ENCODE measurements at regions not wholly inside any gene's neighbourhood (a gene's known extent, or its start where the extent isn't known, plus 50 kb on each side); places are given as distances from the start of the nearest gene placed in this dataset.

DNA sequence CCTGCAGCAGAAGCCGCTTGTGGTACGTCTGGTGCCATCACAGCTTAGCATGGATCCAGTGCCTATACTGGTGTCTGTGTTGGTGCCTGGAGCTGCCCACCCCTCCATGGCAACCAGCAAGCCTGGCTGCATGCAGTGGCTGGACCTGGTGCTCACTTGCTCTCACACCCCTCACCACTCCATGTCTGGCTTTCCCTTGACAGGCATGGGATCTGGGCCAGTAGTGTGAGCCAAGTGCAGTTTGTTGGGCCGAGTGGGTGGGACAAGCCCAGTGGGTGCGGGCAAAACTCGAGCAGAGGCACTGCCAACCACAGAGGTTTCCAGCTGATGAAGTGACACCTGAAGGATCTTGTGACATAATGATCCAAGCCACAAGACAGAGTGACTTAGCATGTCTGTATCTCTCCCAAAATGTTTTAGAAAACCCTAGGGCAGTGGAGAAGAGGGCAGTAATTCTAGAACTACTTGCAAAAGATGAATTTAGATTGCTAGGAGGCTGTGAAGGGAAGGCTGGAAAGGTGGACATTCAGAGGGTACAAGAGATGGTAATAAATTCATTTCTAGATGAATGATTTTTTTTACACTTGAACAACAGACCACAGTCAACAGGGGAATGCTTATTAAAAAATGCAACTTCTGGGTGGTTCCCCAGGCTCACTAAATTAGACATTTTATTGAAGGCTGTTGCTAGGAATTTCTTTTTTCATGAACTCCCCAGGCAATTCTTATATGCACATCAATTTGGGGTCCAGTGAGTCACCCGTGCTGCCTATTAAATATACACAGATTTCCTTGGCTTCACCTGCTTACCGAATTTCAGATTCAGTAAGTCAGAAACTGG, 660.3 kb downstream of the TLR4 start:
- FAIRE-seq (no peak), DNase-seq (ENCODE audit: low spot score) (no peak)

DNA sequence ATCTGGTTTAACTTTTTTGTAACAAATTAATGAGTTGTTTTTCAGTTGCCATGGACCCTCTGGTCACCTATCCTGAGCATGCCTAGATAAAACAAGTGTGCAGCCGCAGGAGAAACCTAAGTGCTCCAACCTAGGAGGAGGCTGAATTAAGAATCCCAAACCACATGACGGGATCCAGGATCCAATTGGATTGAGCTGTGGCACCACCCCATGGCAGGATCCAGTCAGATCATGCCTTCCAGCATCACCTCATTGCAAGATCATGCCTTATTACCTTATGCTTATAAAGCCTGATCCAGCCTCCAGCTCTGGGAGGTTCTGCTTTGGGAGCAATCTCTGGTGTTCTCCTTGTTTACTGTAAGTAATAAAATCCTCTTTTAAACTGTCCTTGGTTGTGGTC, 662.0 kb downstream of the TLR4 start:
- DNase-seq (ENCODE audit: low spot score), result no peak
- no peak for FAIRE-seq

DNA sequence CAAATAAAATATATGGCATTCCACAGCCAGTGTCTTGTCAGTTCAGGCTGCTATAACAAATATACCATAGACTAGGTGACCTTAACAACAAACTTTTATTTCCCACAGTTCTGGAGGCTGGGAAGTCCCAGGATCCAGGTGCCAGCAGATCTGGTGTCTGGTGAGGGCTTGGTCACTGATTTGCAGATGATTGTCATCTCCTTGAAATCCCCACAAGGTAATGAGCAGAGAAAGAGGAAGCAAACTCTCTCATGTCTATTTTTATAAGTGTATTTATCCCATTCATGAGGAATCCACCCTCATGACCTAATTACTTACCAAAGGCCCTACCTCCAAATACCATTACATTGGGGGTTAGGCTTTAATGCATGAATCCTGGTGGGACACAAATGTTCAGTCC, 663.2 kb downstream of the TLR4 start:
- no peak for DNase-seq (ENCODE audit: low spot score)
- FAIRE-seq, result no peak

DNA sequence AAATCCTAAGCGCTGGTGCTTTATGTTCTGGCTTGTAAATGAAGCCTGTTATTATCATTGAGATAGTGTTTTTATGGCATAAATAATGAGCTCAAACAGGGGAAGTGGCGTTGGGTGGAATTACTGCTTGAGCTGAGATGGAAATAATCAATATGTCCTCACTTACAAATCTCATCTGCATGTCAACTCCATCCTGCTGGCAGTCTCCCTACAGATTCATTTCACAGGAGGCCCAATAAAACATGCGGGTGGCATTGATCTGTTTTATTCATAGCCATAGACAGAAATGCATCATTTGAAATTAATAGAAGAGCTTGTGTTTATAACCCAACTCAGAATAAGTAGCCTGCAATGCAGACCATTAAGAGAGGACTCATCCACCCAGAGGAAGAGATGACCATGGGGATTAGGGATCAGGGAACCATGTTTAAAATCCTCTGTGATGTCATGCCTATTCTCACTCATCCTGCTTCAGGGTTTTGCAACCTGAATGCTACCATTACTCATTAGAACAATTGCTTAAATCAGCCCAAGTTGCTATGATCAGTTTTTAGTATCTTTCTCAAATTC, 680.4 kb downstream of the TLR4 start:
- DNase-seq (ENCODE audit: low spot score) (no peak), FAIRE-seq (no peak)

DNA sequence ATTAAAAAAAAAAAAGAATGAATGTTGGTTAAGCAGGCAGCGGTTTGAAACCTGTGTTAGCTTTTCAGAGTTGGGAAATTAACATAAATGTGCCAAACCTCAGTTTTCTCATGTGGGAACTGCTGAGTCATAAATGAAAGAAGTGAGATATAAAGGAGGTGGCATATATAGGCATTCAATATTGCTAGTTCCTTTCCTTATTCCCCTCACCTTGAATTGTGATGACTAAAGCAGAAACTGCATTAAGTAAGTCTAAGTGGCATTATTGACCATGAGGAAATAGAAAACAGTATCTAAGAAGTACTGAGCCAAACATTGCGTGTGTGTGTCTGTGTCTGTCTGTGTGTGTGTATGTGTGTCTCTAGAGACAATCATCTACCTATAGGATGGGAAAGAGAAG, 691.2 kb downstream of the TLR4 start:
- peak; percentile 94 for FAIRE-seq
- DNase-seq (ENCODE audit: low spot score), result peak; percentile 35

DNA sequence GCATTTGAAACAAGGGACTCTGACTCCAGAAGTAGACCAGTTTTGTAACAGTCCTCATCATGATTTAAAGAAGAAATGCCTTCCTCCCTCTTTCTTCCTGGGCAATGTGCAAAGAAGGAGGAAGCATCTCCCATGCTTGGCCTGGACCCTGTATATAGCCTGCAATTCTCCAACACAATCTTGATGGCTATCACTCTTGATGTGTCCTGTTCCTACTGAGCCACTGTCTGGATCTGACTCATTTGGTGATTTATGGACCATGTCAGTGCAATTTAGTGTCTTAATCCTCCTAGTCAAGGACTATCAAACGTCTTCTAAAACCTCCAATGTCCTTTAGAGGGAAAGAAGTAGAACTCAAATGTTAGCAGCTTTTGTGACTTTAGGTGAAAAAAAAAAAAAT, 697.3 kb downstream of the TLR4 start:
- DNase-seq (ENCODE audit: low spot score) (peak; percentile 58), FAIRE-seq (peak; percentile 92)

DNA sequence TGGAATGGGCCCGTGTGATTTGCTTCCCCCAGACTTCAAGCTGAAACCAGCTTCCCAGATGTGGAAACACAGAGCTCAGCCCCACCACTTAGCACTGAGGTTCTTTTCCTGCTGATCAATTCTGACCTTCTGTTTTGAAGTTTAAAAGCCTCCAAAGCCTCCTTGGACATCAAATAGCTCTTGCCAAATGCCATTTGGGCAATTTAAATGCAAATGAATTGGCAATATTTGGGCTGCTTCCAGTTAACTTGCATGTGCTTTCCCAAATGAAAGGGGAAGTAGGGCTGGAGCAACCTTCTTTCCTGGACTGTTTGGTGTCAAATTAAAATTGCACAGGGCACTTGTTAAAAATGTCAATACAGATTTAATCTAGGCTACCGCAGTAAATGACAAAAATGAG, 710.5 kb downstream of the TLR4 start:
- no peak for DNase-seq (ENCODE audit: low spot score)
- FAIRE-seq, result no peak

DNA sequence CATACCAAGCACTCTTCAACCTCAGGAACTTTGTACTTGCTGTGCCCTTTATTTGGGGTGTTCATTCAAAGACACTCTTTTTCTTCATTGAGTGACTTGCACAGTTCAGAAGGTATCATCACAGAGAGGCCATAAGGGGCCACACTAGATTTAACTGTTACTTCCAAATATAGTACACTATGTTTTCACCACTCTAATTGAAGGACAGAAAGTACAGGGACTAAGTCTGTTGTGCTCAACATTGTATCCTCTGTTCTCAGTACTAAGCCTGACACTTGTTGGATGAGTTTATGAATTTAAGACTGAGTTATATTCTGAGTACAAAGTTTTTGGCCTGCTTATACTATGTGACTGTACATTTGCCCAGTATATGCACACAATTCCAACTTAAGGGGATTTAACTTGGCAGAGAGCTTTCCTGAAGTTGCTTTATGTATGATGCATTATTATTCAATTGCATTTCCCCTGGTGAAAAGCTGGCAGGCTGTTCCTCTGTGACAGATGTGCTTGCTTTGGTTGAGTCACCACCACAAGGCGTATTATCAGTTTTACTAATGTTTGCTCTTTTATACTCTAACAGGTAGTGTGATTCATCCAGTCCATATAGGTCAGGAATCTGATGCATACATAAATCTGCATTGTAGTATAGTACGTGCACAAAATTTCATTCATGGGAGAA, 714.8 kb downstream of the TLR4 start:
- FAIRE-seq, result peak; percentile 97

DNA sequence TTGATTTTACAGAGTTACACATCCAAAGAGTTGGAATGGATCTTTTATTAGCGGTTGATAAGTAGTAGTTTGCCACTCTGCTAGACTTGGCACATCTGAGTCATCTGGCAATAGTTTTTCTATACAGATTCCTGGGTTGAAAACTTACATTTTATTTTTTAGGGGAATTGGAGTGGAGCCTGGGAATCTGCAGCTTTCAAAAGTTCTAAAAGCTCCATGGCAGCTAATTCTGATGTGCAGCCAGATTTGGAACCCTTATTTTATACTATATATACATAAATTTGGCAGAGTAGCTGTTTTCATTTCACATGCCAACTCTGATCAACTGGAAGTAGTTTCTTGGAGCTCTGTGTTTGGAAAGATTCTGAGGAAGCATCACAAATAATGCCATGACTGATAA, 715.5 kb downstream of the TLR4 start:
- FAIRE-seq (no peak), DNase-seq (ENCODE audit: low spot score) (no peak)

More for the DNA sequence above, 714.8 kb downstream of the TLR4 start:
- DNase-seq (ENCODE audit: low spot score), result peak; percentile 82

DNA sequence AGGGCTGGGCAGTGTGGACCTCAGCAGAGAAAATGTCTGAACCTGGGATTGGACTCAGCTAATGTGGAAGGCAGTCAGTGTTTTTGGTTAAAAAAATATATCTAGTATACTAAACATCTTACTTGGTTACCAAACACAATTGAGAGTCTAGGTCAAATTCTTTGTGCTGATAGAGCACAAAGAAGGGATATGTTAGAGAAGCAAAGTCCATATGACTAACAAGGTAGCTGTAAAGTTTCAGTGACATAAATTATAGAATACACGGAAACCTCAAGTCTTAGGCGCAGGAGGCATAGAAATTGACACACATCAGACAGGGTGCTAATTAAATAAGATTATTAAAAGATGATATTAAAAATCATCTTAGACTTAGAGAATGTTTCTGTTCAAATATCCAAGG, 718.3 kb downstream of the TLR4 start:
- DNase-seq (ENCODE audit: low spot score), result no peak
- no peak for FAIRE-seq

DNA sequence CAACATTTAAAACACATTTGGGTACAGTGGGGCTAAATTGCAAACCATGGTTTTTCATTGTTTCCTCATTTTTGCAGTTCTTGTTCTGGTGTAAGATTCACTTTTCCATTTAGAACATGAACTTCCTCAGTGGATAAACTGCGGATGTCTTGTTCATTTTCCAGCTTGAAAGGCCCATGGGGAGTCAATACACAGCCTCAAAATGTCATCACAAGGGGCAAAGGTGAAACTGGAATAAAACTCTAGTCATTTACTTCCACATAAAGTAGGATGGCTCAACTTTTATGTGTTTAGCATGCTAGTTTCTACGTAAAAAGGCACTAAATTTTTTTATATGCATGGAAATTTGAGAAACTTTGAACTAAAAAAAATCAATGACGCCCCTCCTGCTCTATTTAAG, 718.8 kb downstream of the TLR4 start:
- no peak for FAIRE-seq

DNA sequence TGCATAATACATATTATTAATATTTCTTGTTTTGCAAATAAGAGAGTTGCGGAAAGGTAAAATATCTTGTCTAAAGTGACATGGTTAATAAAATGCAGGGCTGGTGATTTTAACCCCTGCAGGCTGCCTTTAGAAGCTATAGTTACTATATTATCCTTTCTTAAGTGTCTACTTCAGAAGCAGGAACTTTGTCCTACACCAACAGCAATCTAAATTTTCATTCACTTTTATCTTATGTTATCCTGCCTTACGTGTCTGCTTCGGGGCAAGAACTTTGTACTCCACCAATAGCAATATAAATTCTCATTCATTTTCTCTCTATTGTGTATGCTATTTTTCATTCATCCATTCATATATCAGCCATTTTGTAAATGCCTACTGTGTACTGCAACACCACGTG, 719.5 kb downstream of the TLR4 start:
- FAIRE-seq (no peak), DNase-seq (ENCODE audit: low spot score) (no peak)

More for the DNA sequence above, 718.8 kb downstream of the TLR4 start:
- DNase-seq (ENCODE audit: low spot score), result no peak

DNA sequence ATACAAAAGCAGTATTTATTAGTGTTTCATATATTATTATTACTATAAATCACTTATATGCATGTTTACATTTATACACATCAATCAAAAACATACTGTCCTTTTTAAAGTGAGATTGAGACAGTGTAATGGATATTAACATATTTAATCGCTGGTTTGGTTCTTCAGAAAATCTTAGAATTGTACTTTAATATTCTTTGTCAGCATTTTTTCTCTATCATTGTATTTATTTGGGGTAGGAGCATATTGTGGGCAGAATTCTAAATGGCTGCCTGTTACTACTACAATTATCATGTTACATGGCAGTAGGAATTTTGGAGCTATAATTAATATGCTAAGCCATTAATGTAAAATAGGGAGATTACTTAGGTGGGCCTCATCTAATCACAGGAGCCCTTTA, 722.6 kb downstream of the TLR4 start:
- FAIRE-seq (no peak), DNase-seq (ENCODE audit: low spot score) (no peak)

DNA sequence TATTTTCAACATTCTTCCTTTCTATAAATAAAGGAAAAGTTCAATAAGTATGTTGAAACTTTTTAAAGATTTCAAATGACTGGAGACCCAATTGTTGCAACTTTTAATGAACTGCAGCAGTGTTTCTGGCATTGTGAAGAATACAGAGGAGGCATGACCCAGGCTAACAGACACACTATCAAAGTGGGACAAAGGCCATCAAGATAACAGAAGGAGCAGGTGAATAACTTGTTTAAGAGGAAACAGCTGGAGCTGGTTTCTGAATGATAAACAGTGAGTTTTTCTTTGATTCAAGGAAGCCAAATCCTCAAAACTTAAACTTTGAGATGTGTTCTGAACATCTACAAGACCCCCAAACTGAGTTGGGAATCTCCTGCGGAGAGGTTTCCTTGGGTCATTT, 734.6 kb downstream of the TLR4 start:
- FAIRE-seq, result no peak

DNA sequence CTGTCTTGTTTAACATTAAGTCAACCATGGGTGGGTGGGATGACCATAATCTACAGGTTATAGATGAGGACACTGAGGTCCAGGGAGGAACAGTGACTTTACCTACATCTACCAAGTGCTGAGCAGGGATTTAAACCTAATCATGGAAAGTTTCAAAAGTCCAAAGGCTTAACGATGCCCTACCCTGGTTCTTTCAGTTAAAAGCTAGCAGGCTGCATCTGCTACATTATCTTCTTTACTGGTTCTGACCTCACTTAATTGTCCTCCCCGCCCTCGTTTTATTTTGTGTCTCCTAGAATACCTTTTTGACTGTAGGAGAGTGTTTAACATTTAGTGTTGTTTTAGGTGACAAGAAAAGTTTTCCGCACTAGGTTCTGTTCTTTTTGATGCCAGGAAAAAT, 735.2 kb downstream of the TLR4 start:
- no peak for FAIRE-seq

More for the DNA sequence above, 734.6 kb downstream of the TLR4 start:
- no peak for DNase-seq (ENCODE audit: low spot score)

DNA sequence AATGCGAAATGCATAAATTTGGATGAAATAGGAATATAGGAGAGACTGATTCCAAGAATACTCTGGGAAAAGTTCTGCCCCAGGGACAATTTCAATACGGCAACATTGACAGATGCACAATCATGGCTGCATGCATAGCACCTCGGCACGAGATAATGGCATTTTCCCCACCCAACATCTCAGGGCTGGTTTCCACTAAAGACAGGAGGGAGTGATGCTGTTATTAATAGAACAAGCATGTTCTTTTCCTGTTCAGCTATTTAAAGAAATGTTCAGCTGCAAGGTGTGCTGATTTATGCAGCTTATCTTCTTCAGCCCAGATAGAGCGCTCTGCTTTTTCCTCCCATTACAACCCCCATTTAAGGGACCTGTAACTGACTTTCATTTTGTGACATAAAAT, 740.2 kb downstream of the TLR4 start:
- FAIRE-seq (no peak), DNase-seq (ENCODE audit: low spot score) (no peak)

More for the DNA sequence above, 735.2 kb downstream of the TLR4 start:
- no peak for DNase-seq (ENCODE audit: low spot score)

DNA sequence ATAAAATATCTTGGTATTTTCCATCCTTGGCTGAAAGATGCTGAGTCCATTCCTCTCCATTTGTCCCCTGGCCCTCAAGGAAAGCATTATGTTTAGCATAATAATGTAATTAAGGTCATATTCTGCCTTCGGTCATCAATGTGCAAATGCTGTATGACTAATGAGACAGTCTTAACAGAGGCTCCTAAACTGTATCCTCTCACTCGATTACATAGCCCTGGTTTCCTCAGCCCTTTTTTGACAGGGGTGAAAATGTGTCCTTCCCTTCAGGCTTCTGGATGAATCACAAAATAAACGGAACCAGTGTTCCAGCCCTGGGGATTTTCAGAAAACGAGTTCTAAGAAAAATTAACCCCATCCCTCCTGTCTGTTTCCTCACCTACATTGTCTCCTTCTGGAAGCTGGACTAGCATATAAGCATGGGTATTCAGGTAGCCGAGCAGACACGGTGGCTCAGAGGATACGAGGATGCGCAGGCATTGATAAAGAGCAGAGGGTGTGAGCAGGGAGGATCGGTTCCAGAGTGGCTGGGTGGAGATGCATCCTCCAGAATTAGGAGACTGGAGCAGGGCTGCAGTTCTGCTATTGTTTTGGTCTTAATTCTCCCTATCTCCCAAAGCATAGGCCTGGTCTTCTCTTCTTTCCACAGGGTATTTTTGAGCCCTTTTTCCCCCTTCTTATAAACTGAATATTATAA, 742.9 kb downstream of the TLR4 start:
- no peak for FAIRE-seq
- no peak for DNase-seq (ENCODE audit: low spot score)

DNA sequence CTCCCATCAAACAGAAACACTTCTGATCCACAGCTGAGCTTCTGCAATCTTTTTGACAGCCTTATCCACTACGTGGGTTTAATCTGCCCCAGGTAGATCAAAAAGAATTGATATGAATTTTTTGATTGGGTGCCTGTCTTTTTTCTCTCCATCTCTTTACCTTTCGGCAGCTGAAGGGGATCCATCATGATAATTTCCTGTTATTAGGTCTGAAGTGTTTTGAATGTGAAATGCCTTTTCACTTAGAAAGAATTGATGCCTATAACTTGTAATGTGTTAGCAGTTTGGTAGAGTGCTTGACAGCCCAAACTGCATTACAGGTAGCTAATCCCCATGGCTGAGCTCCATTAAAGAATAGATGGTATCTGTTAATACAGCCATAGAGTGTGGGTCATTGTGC, 745.4 kb downstream of the TLR4 start:
- no peak for DNase-seq (ENCODE audit: low spot score)
- no peak for FAIRE-seq

DNA sequence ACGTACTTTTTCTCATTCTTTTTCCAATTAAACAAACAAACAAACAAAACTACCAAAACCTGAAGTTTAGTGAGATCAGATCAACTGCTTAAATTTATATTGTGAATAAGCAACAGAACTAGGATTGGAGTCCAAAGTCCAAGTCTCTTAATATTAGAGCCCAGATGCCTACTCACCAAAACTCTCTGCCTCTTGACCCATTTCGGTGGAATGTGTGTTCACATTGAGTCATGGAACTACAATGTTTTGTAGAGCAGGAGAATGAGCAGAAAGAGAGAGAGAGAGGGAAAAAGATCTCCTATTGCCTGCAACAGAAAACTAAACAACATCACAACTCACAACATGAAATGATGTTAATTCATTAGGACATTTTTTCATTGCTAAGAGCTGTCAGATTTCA, 751.1 kb downstream of the TLR4 start:
- DNase-seq (ENCODE audit: low spot score) (peak; percentile 89), FAIRE-seq (peak; percentile 97)

DNA sequence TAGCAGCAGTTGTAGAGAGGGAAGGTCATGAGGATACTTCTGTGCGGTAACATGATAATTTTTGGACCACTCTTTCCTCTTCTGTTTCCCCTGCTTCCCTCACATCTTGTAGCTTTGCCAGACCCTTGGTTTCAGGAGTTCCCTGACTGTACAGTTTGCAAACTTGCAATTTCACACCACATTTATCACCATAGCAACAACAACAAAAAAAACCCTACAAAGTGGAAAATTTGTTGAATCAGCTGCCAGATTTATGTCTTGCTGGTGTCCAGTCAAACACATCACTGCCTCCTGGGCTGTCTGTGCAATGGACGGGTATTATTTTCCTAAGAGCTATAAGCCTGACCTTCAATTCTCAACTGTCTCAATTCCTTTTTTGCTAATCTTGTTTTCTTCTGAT, 751.6 kb downstream of the TLR4 start:
- no peak for FAIRE-seq
- peak; percentile 74 for DNase-seq (ENCODE audit: low spot score)

DNA sequence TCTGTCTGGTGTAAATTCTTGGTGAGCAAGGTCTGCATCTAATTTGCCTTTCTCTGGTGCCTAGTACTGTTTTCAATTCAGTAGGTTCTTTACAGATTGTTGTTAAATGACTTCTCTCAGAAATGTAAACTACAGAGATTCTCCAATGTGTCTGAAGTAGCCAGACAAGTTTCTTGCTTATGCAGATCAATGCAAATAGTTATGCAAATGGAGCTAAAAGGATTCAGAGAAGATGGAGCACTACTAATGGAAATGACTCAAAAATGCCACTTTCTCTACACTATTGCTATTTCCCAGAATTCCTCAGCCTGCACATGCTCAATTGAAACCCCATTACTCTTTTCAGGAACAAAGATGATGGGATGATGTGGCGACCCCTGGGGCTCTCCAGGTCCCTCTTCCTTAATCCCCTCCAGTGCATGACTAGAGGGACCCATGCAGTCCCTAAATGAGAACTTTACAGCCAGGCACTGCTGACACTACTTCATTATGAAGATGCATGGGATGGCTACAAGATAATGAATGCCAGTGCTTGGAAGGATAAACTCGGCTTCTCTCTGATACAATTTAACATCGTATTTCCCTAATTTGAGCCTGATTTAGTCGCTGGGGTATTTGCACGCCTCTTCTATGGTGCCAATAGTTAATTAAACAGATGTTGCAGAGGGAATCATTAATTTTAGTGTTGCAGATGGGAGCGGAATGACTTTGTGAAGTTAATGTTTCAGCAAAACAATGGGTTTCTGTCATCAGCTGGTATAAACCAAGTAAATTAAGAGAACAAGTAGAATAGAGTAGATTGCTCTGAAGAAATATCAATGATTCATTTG, 753.2 kb downstream of the TLR4 start:
- DNase-seq (ENCODE audit: low spot score), result no peak
- FAIRE-seq, result no peak
